Progenitor cell of endocrine pancreas (in vitro differentiated cells): ENCODE measurements at regions not wholly inside any gene's neighbourhood (a gene's known extent, or its start where the extent isn't known, plus 50 kb on each side); places are given as distances from the start of the nearest gene placed in this dataset.

Experiments used
- DNase-seq: peaks from one replicate; pipeline ENCODE4 v3.0.0; 2021; ENCODE audit warnings: low spot score; ENCODE audit not compliant: unreplicated experiment
- H3K27ac Mint-ChIP-seq: 2 replicates; pipeline ENCODE4 v1.8.0; 2021; ENCODE audit warnings: mild to moderate bottlenecking, moderate library complexity, mixed read lengths
- H3K27me3 Mint-ChIP-seq: 2 replicates; pipeline ENCODE4 v1.8.0; 2021; ENCODE audit warnings: mixed read lengths
- H3K36me3 Mint-ChIP-seq: 2 replicates; pipeline ENCODE4 v1.8.0; 2022; ENCODE audit warnings: mixed read lengths; ENCODE audit not compliant: insufficient read depth
- H3K4me1 Mint-ChIP-seq: 2 replicates; pipeline ENCODE4 v1.8.0; 2021; ENCODE audit warnings: low read depth, mixed read lengths
- H3K4me3 Mint-ChIP-seq: 2 replicates; pipeline ENCODE4 v1.8.0; 2021; ENCODE audit warnings: low read depth, mild to moderate bottlenecking, moderate library complexity, mixed read lengths
- H3K9me3 Mint-ChIP-seq: 2 replicates; pipeline ENCODE4 v1.8.0; 2021; ENCODE audit warnings: low read depth, mixed read lengths
- TF ChIP-seq, protein P1 (sequence below): fragments of 200-600 bp; sonication (generic); IDR thresholded peaks from one replicate; pipeline ENCODE4 v1.5.0; 2021; ENCODE audit warnings: antibody characterized with exemption, mild to moderate bottlenecking; ENCODE audit not compliant: unreplicated experiment

DNA sequence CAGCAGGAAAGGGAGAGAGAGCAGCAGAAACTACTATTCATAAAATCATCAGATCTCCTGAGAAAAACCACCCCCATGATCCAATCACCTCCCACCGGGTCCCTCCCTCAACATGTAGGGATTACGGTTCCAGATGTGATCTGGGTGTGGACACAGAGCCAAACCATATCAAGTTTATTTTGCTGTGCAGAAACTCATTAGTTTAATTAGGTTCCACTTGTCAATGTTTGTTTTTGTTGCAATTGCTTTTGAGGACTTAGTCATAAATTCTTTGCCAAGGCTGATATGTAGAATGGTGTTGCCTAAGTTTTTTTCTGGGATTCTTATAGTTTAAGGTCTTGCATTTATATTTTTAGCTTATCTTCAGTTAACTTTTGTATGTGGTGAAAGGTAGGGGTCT lies 422.0 kb upstream of the HS3ST5 start:
- H3K36me3 Mint-ChIP-seq = no peaks in the 10 kb centered on the region
- H3K9me3 Mint-ChIP-seq = peaks cover 23% of the 10 kb centered on the region
- H3K4me1 Mint-ChIP-seq = peaks cover 5% of the 10 kb centered on the region
- H3K27ac Mint-ChIP-seq = no peak overlapping the region
- H3K27me3 Mint-ChIP-seq = no peaks in the 10 kb centered on the region
- TF ChIP-seq, protein P1, sequence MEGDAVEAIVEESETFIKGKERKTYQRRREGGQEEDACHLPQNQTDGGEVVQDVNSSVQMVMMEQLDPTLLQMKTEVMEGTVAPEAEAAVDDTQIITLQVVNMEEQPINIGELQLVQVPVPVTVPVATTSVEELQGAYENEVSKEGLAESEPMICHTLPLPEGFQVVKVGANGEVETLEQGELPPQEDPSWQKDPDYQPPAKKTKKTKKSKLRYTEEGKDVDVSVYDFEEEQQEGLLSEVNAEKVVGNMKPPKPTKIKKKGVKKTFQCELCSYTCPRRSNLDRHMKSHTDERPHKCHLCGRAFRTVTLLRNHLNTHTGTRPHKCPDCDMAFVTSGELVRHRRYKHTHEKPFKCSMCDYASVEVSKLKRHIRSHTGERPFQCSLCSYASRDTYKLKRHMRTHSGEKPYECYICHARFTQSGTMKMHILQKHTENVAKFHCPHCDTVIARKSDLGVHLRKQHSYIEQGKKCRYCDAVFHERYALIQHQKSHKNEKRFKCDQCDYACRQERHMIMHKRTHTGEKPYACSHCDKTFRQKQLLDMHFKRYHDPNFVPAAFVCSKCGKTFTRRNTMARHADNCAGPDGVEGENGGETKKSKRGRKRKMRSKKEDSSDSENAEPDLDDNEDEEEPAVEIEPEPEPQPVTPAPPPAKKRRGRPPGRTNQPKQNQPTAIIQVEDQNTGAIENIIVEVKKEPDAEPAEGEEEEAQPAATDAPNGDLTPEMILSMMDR = no peak
- no peak overlapping the region for H3K4me3 Mint-ChIP-seq
- DNase-seq = no peak

DNA sequence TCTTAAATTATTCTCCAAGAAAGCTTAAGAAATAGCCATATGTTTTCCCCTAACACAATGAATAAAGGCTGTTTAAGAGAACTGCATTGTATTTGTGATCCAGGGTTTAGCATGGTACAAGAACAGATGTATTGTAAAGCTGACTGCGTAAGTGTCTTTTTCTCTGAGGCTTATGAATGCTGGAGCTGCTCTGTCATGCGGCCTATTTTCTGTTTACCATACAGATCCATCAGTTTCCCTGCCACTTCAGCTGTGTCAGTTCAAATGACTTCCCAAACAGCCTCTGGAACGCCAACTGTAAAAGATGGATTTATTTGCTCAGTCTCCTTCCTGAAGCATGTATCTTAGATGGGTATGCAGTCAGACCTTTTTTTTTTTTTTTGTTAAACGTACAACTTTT lies 419.3 kb upstream of the HS3ST5 start:
- Mint-ChIP-seq H3K27me3 (no peaks in the 10 kb centered on the region), H3K4me3 (no peak overlapping the region), H3K9me3 (peaks cover 15% of the 10 kb centered on the region), H3K27ac (no peak overlapping the region), H3K4me1 (peaks cover 5% of the 10 kb centered on the region), H3K36me3 (no peaks in the 10 kb centered on the region)
- DNase-seq = no peak
- TF ChIP-seq, protein P1 = no peak

DNA sequence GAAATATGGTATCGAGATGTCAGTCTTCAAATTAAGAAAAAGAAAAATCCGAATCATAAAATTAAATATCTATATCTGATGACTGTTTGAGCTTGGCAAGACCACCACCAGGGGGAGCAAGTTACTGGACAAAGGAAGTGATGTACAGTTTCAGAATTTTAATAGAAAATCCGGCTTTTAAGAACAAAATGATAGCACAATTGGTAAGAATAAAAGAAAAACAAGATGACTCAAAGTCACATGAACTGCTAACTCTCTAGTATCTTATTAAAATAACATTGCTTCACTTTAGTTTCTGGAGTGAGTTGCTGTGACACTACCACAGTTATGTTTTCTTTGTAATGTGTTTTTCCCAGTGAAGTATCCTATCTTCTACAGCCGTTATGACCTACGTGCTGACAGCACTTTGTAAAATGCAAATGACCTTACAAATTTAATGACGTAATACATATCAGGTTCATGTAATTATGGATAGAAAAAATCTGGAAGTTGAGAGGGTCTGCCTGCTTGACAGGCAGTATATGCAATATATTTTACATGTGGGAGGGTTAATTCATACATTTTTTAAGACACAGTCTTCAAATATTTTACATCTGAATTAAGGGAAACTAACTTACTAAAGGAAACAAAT lies 405.3 kb upstream of the HS3ST5 start:
- H3K36me3 Mint-ChIP-seq = no peaks in the 10 kb centered on the region
- H3K9me3 Mint-ChIP-seq = no peaks in the 10 kb centered on the region
- TF ChIP-seq, protein P1 = peak; percentile 93
- H3K27me3 Mint-ChIP-seq = peaks cover 2% of the 10 kb centered on the region
- DNase-seq = peak; percentile 29
- no peak overlapping the region for H3K4me3 Mint-ChIP-seq
- H3K4me1 Mint-ChIP-seq = no peaks in the 10 kb centered on the region
- H3K27ac Mint-ChIP-seq = no peak overlapping the region

GRCh38 chr6:114740547-114740946 lies 397.7 kb upstream of the HS3ST5 start:
- H3K4me1 Mint-ChIP-seq = no peaks in the 10 kb centered on the region
- TF ChIP-seq, protein P1 = no peak
- no peaks in the 10 kb centered on the region for H3K36me3 Mint-ChIP-seq
- no peak for DNase-seq
- H3K27me3 Mint-ChIP-seq = no peaks in the 10 kb centered on the region
- no peak overlapping the region for H3K27ac Mint-ChIP-seq
- peaks cover 3% of the 10 kb centered on the region for H3K9me3 Mint-ChIP-seq
- H3K4me3 Mint-ChIP-seq = no peak overlapping the region

DNA sequence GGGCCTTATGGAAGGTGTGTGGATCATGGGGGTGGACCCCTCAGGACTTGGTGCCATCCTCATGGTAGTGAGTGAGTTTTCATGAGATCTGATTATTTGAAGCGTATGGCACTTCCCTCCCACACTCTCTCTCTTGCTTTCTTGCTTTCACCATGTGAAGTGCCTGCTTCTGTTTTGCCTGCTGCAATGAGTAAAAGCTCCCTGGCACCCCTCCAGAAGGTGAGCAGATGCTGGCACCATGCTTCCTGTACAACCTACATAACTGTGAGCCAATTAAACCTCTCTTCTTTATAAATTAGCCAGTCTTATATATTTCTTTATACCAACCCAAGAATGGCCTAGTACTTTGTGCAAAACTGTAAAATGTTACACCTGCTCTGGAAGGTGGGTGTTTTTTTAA lies 396.8 kb upstream of the HS3ST5 start:
- no peaks in the 10 kb centered on the region for H3K36me3 Mint-ChIP-seq
- peaks cover 3% of the 10 kb centered on the region for H3K9me3 Mint-ChIP-seq

More for the DNA sequence above, 396.8 kb upstream of the HS3ST5 start:
- Mint-ChIP-seq H3K4me1 (no peaks in the 10 kb centered on the region), H3K4me3 (no peak overlapping the region), H3K27ac (no peak overlapping the region), H3K27me3 (no peaks in the 10 kb centered on the region)
- no peak for DNase-seq
- TF ChIP-seq, protein P1 = no peak
